Right cardiac atrium (tissue), 5 donors: ENCODE measurements at regions not wholly inside any gene's neighbourhood (a gene's known extent, or its start where the extent isn't known, plus 50 kb on each side); places are given as distances from the start of the nearest gene placed in this dataset.

ENCODE experiments used
- ATAC-seq, 2 donors: fragments of 200-7000 bp; cut with Tn5 transposase; one replicate each; pipeline versions ENCODE4 v1.8.0 to v1.9.1; 2020; ENCODE audit warnings: moderate library complexity in 2 of 2, mild to moderate bottlenecking in 1 of 2
- DNase-seq, 3 donors: peaks; one replicate each; pipeline ENCODE4 v3.0.0-alpha.2; 2020
- H3K27ac ChIP-seq: one replicate; pipeline ENCODE4 v1.5.1; 2013; ENCODE audit warnings: mild to moderate bottlenecking, low read length, control low read depth, moderate library complexity
- H3K27me3 ChIP-seq: one replicate; pipeline ENCODE4 v1.6.1; 2013; ENCODE audit not compliant: control insufficient read depth, insufficient read depth
- H3K4me1 ChIP-seq: one replicate; pipeline ENCODE4 v1.6.1; 2013; ENCODE audit warnings: low read length; ENCODE audit not compliant: control insufficient read depth, insufficient read depth
- H3K4me3 ChIP-seq: one replicate; pipeline ENCODE4 v1.5.1; 2013; ENCODE audit warnings: low read length, control low read depth
- H3K9me3 ChIP-seq: one replicate; pipeline ENCODE4 v1.6.1; 2013; ENCODE audit warnings: low read length; ENCODE audit not compliant: control insufficient read depth
- WGBS: extraction: QIAGEN DNeasy Blood & Tissue Kit; methylation state at CpG from one replicate; pipeline ENCODE4 v1.1.7; 2013; 5-methylcytosine and 5-hydroxymethylcytosine counted together
- intact Hi-C, 4 donors: fragments of 100-400 bp; cut with DNase I; formaldehyde crosslinking; loops; one replicate each; pipeline versions ENCODE4 v1.11.0 to v1.14.0; 2022 to 2023
- donor health status: healthy with polysubstance abuse.
- donor health status: DM: no; HTN: yes; CAD: no.
- donor health status: DM: no; HTN: no; CAD: no.
- donor health status: DM: no; HTN: yes; CAD: no; lungs with severe emphysema.
- donor health status: DM: yes; HTN: yes; CAD: no.

DNA sequence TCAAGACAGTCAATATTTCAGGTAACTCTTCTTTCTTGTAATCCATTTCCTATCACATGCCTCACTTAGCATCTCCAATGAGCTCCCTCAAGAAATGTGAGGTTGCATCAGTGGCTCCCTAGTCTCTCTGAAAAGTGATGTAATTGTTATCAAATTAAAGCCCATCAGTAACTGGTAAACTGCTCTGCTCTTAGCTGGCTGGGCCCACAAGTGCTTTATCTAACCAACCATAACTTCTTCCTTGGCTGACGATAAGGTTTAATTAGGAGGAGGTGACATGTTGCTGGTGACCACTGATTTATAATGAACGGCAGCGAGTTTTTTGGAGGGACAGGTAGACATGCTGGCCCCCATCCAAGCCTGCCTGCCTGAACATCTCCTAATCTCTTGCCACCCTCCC lies 79.6 kb downstream of the RTP4 start:
- 92% methylated on average over 3 of the region's 3 CpGs for WGBS
- ATAC-seq = no peak
- H3K27ac ChIP-seq = no peak overlapping the region

DNA sequence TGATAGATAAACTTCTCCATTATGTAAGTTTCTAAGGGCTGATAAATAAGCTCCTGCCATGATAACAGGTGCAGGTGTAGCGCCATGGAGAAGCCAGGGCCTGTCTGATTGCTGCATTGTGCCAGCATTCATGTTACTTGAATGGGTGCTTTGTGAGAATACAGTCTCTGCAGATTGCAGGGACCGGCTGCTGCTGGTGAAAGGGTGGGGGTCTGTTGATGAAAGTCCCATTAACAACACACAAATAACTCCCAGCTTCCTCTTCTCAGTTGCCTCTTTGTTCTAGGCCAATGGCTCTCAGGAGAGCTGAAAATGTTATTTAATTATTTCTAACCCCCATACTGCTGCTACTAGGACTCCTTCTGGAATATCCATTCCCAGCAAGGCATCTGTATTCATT lies 77.2 kb downstream of the RTP4 start:
- intact Hi-C loops = no loop called here
- H3K27ac ChIP-seq = no peak overlapping the region
- no peaks in the 10 kb centered on the region for H3K27me3 ChIP-seq
- H3K4me1 ChIP-seq = no peaks in the 10 kb centered on the region
- no peaks in the 10 kb centered on the region for H3K9me3 ChIP-seq
- ATAC-seq (no peak), DNase-seq (no peak)
- 88% methylated on average over 2 of the region's 2 CpGs for WGBS
- no peak overlapping the region for H3K4me3 ChIP-seq

More for the DNA sequence above, 79.6 kb downstream of the RTP4 start:
- no peaks in the 10 kb centered on the region for H3K9me3 ChIP-seq
- no peak for DNase-seq
- H3K4me1 ChIP-seq = no peaks in the 10 kb centered on the region
- intact Hi-C loops = no loop called here
- no peaks in the 10 kb centered on the region for H3K27me3 ChIP-seq
- H3K4me3 ChIP-seq = no peak overlapping the region

DNA sequence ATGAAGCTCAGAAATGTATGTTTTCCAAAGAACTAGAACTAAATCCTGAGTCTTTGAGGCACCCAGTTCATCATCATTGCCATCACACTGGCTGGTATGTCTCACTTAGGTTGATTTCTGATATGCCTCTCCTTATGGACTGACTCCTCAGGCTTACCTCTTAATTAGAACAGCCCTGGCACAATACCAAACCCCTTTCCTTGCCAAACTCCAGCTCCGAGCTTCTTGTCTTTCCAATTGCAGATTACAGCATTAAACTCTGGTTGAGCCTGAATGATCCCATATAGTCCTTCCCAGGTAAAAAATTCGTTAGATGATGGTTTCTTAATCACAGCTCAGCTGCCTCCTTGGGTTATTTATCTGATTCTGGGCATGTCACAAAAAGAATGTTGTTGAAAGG lies 66.3 kb downstream of the RTP4 start:
- no peak overlapping the region for H3K27ac ChIP-seq
- no peaks in the 10 kb centered on the region for H3K27me3 ChIP-seq
- DNase-seq (no peak), ATAC-seq (no peak)
- no peaks in the 10 kb centered on the region for H3K9me3 ChIP-seq
- WGBS = 26% methylated on average over 2 of the region's 2 CpGs
- intact Hi-C loops = no loop called here
- no peak overlapping the region for H3K4me3 ChIP-seq
- H3K4me1 ChIP-seq = no peaks in the 10 kb centered on the region

DNA sequence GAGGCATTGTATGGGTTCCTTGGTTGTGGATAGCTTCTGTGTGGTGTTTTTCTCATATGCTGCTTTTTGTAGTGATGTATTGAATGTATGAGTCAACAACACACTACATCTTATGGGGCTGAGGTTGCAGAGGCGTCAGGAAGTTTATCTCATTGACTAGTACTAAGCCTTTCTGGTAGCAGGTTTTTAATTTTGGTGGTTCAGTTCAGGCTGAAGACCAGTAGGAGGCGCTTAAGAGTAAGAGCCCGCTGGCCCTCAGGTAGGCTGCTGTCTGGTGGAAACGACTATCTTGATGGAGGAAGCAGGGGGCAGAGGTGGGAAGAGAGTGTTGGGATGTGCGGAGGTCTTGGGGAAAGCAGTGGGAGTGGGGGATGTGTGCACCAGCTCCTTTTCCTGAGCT lies 62.4 kb downstream of the RTP4 start:
- Histone ChIP-seq H3K4me3 (no peak overlapping the region), H3K27ac (no peak overlapping the region), H3K4me1 (no peaks in the 10 kb centered on the region), H3K9me3 (no peaks in the 10 kb centered on the region), H3K27me3 (no peaks in the 10 kb centered on the region)
- intact Hi-C loops = no loop called here
- ATAC-seq = no peak
- DNase-seq = no peak
- WGBS = 45% methylated on average over 5 of the region's 5 CpGs
